OCI-LY1 (cell line): ENCODE measurements at regions not wholly inside any gene's neighbourhood (a gene's known extent, or its start where the extent isn't known, plus 50 kb on each side); places are given as distances from the start of the nearest gene placed in this dataset.

Experiments
- EZH2 ChIP-seq: fragments of 200-600 bp; sonication (generic), shearing (Covaris generic); IDR thresholded peaks from 2 replicates; pipeline ENCODE4 v1.8.0; 2017; ENCODE audit warnings: borderline replicate concordance, mixed run types, mild to moderate bottlenecking, antibody characterized with exemption, low read length, moderate library complexity, mixed read lengths
- TF ChIP-seq, protein P1 (sequence below): fragments of 200-600 bp; sonication (generic), shearing (Covaris generic); IDR thresholded peaks from 2 replicates; pipeline ENCODE4 v1.5.1; 2017; ENCODE audit warnings: mild to moderate bottlenecking, antibody characterized with exemption, low read length, moderate library complexity, mixed read lengths

DNA sequence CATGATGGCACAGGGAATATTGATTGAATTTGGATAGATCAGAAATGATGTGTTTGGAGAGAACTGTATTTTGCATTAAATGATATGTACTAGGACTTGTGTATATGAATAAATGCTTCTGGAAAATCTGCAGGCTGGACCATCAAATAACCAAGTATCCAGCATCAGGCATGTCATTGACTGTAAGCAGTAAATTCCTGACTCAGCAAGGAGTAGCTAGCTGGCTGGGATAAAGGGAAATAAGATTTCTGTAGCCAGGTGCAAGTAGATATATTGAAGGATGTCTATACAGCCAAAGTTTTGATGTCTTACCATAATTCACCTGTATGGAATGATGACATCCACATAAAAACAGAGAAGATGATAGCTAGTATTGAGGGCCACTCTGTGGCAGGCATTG lies 809.6 kb downstream of the CDH11 start:
- no peak for TF ChIP-seq EZH2
- TF ChIP-seq, protein P1, sequence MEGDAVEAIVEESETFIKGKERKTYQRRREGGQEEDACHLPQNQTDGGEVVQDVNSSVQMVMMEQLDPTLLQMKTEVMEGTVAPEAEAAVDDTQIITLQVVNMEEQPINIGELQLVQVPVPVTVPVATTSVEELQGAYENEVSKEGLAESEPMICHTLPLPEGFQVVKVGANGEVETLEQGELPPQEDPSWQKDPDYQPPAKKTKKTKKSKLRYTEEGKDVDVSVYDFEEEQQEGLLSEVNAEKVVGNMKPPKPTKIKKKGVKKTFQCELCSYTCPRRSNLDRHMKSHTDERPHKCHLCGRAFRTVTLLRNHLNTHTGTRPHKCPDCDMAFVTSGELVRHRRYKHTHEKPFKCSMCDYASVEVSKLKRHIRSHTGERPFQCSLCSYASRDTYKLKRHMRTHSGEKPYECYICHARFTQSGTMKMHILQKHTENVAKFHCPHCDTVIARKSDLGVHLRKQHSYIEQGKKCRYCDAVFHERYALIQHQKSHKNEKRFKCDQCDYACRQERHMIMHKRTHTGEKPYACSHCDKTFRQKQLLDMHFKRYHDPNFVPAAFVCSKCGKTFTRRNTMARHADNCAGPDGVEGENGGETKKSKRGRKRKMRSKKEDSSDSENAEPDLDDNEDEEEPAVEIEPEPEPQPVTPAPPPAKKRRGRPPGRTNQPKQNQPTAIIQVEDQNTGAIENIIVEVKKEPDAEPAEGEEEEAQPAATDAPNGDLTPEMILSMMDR, result no peak
